ENCODE measurements at regions not wholly inside any gene's neighbourhood (a gene's known extent, or its start where the extent isn't known, plus 50 kb on each side); places are given as distances from the start of the nearest gene placed in this dataset.
"Not testable (repeated sequence)": the region's sequence is repeated elsewhere in the genome, so short reads cannot be mapped to it uniquely, and the experiment has no call there.

DNA sequence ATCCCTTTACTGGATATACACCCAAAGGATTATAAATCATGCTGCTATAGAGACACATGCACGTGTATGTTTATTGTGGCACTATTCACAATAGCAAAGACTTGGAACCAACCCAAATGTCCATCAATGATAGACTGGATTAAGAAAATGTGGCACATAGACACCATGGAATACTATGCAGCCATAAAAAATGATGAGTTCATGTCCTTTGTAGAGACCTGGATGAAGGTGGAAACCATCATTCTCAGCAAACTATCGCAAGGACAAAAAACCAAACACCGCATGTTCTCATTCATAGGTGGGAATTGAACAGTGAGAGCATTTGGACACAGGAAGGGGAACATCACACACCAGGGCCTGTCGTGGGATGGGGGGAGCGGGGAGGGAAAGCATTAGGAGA, 52.4 kb upstream of the FAM135A start:
- DNase-seq (ENCODE audit: low read depth, low spot score); H3K79me2 ChIP-seq (ENCODE audit: control insufficient read depth, insufficient read depth, low read length); H3K27me3 ChIP-seq (replicated peaks in 1 of 2; ENCODE audit: control insufficient read depth in 2 of 2, insufficient read depth in 2 of 2, low read length in 1 of 2); H2AFZ ChIP-seq (ENCODE audit: control insufficient read depth, low read depth, low read length); H4K20me1 ChIP-seq (ENCODE audit: control insufficient read depth, insufficient read depth); H3K4me2 ChIP-seq (ENCODE audit: control insufficient read depth, insufficient read depth); H3K27ac ChIP-seq (ENCODE audit: control insufficient read depth, insufficient read depth); H3K4me1 ChIP-seq (ENCODE audit: control insufficient read depth, insufficient read depth, low read length); CTCF ChIA-PET; in situ Hi-C loops (cut with MboI); H3K9ac ChIP-seq (ENCODE audit: control insufficient read depth, insufficient read depth, low read length); intact Hi-C loops (cut with micrococcal nuclease; ENCODE audit: unreplicated experiment); BruUV-seq (replicated peaks); POLR2A ChIA-PET; SMC1A ChIA-PET (ENCODE audit: uncharacterized antibody, unreplicated experiment); H3K36me3 ChIP-seq (ENCODE audit: control insufficient read depth in 2 of 2, insufficient read depth in 2 of 2, low read length in 1 of 2); RAD21 ChIA-PET (ENCODE audit: unreplicated experiment); FAIRE-seq; ATAC-seq; H3K4me3 ChIP-seq; H3K9me3 ChIP-seq (replicated peaks; ENCODE audit: control insufficient read depth, insufficient read depth, low read length): not testable (repeated sequence)
- WGBS (ENCODE audit: insufficient coverage, insufficient replicate concordance, low lambda C conversion rate, missing lambda C conversion rate) = 58% methylated on average over 5 of the region's 5 CpGs

DNA sequence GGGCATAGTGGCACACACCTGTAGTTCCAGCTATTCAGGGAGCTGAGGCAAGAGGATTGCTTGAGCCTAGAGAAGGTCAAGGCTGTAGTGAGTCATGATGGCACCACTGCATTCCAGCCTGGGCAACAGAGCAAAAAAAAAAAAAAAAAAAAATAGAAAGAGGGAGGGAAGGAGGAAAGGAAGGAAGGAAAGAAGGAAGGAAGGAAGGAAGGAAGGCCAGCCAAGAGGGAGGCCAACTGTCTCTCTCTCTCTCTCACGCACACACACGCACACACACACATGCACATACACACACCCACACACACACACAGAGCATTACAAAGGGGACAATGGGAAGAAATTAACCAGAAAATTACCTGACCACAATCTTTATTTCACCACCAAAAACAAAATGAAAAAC, 50.6 kb upstream of the COL9A1 start:
- intact Hi-C loops (cut with micrococcal nuclease; ENCODE audit: unreplicated experiment) = no loop called here
- H3K9me3 ChIP-seq (replicated peaks; ENCODE audit: control insufficient read depth, insufficient read depth, low read length) = no peaks in the 10 kb centered on the region
- no peaks in the 10 kb centered on the region for H4K20me1 ChIP-seq (ENCODE audit: control insufficient read depth, insufficient read depth)
- H3K79me2 ChIP-seq (ENCODE audit: control insufficient read depth, insufficient read depth, low read length) = no peaks in the 10 kb centered on the region
- ChIA-PET CTCF (interaction anchor here (0.6 kb wide), 1 partner anchor 17 kb away, joined by 3 read pairs; no protein-coding TSS in a partner anchor), SMC1A (ENCODE audit: uncharacterized antibody, unreplicated experiment) (no interaction called here), POLR2A (no interaction called here), RAD21 (ENCODE audit: unreplicated experiment) (no interaction called here)
- no peaks in the 10 kb centered on the region for H3K36me3 ChIP-seq (ENCODE audit: control insufficient read depth in 2 of 2, insufficient read depth in 2 of 2, low read length in 1 of 2)
- H3K27ac ChIP-seq (ENCODE audit: control insufficient read depth, insufficient read depth) = no peak overlapping the region
- ATAC-seq (no peak), FAIRE-seq (no peak), DNase-seq (ENCODE audit: low read depth, low spot score) (no peak)
- H3K9ac ChIP-seq (ENCODE audit: control insufficient read depth, insufficient read depth, low read length) = no peak overlapping the region
- TF ChIP-seq, protein P1, sequence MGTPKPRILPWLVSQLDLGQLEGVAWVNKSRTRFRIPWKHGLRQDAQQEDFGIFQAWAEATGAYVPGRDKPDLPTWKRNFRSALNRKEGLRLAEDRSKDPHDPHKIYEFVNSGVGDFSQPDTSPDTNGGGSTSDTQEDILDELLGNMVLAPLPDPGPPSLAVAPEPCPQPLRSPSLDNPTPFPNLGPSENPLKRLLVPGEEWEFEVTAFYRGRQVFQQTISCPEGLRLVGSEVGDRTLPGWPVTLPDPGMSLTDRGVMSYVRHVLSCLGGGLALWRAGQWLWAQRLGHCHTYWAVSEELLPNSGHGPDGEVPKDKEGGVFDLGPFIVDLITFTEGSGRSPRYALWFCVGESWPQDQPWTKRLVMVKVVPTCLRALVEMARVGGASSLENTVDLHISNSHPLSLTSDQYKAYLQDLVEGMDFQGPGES (IDR thresholded peaks at IDR 0.05) = no peak
- TF ChIP-seq, protein P2, sequence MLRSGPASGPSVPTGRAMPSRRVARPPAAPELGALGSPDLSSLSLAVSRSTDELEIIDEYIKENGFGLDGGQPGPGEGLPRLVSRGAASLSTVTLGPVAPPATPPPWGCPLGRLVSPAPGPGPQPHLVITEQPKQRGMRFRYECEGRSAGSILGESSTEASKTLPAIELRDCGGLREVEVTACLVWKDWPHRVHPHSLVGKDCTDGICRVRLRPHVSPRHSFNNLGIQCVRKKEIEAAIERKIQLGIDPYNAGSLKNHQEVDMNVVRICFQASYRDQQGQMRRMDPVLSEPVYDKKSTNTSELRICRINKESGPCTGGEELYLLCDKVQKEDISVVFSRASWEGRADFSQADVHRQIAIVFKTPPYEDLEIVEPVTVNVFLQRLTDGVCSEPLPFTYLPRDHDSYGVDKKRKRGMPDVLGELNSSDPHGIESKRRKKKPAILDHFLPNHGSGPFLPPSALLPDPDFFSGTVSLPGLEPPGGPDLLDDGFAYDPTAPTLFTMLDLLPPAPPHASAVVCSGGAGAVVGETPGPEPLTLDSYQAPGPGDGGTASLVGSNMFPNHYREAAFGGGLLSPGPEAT (IDR thresholded peaks at IDR 0.05; ENCODE audit: low read depth) = no peak
- TF ChIP-seq RFX5 (IDR thresholded peaks at IDR 0.05; ENCODE audit: low read depth, low read length) (no peak), NFYA (IDR thresholded peaks at IDR 0.05; ENCODE audit: borderline replicate concordance, low read depth, low read length) (no peak), IKZF1 (conservative IDR thresholded peaks at IDR 0.05) (no peak), RCOR1 (conservative IDR thresholded peaks at IDR 0.05; ENCODE audit: low read depth, low read length) (no peak), BMI1 (IDR thresholded peaks at IDR 0.05; ENCODE audit: borderline replicate concordance) (no peak), ETV6 (conservative IDR thresholded peaks at IDR 0.05 in 1 of 2, IDR thresholded peaks at IDR 0.05 in 1 of 2; ENCODE audit: borderline replicate concordance in 1 of 2, low read depth in 1 of 2) (no peak), RAD21 (IDR thresholded peaks at IDR 0.05; ENCODE audit: insufficient read depth, low read depth, low read length) (no peak), BCL11A (IDR thresholded peaks at IDR 0.05; ENCODE audit: low read depth, low read length) (no peak), SIN3A (IDR thresholded peaks at IDR 0.05; ENCODE audit: low read depth, low read length) (no peak)
- TF ChIP-seq, protein P3, sequence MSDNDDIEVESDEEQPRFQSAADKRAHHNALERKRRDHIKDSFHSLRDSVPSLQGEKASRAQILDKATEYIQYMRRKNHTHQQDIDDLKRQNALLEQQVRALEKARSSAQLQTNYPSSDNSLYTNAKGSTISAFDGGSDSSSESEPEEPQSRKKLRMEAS (IDR thresholded peaks at IDR 0.05; ENCODE audit: low read depth, low read length) = no peak
- TF ChIP-seq, protein P4, sequence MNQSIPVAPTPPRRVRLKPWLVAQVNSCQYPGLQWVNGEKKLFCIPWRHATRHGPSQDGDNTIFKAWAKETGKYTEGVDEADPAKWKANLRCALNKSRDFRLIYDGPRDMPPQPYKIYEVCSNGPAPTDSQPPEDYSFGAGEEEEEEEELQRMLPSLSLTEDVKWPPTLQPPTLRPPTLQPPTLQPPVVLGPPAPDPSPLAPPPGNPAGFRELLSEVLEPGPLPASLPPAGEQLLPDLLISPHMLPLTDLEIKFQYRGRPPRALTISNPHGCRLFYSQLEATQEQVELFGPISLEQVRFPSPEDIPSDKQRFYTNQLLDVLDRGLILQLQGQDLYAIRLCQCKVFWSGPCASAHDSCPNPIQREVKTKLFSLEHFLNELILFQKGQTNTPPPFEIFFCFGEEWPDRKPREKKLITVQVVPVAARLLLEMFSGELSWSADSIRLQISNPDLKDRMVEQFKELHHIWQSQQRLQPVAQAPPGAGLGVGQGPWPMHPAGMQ (IDR thresholded peaks at IDR 0.05; ENCODE audit: borderline replicate concordance) = no peak
- H2AFZ ChIP-seq (ENCODE audit: control insufficient read depth, low read depth, low read length) = no peak overlapping the region
- H3K4me2 ChIP-seq (ENCODE audit: control insufficient read depth, insufficient read depth) = no peak overlapping the region
- WGBS (ENCODE audit: insufficient coverage, insufficient replicate concordance, low lambda C conversion rate, missing lambda C conversion rate) = 100% methylated on average over 2 of the region's 2 CpGs
- no peaks in the 10 kb centered on the region for H3K4me1 ChIP-seq (ENCODE audit: control insufficient read depth, insufficient read depth, low read length)
- in situ Hi-C loops (cut with MboI) = no loop called here
- no peaks in the 10 kb centered on the region for H3K27me3 ChIP-seq (replicated peaks in 1 of 2; ENCODE audit: control insufficient read depth in 2 of 2, insufficient read depth in 2 of 2, low read length in 1 of 2)
- no peak overlapping the region for H3K4me3 ChIP-seq
- BruUV-seq (replicated peaks) = no TSS peak
